ENCODE measurements at regions not wholly inside any gene's neighbourhood (a gene's known extent, or its start where the extent isn't known, plus 50 kb on each side); places are given as distances from the start of the nearest gene placed in this dataset.

DNA sequence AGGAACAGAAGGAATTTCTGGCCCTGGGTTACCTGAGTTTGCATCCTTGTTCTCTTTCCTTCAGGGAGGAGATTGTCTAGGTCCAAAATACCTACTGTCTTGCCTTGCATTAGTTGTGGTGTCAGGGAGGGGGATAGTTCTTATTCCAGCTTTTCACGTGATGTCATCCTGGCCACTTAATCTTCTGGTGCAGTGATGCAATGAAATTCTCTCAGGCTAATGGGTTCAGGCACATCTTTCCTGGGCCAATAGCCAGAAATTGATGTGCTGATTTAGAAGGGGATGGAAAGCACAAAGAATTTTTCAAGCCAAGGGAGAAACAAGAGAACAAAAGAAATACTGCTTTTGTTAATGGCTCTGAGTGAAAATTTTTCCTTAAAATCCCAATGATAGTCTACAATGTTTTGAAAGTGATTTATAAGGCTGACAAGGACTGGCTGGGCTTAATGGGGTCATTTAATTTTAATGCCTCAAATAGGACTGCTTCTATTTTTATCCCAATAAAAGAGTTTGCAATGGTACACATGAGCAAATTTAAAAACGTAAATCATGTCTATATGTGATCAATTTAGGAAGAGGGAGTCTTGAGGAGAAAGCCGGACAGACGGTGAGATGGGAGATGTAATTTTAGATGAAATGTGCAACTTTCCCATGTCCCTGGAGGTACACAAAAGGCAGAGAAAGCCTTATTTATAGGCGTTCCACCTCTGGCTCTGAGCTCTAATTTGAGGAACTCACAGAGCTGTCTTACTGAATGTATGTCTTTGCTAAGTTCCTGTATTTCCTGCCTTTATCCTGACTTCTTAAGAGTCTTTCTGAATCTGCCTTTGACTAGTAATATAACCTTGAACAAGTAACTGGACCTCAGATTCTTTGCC, 89.3 kb upstream of the SV2C start:
- Mint-ChIP-seq H3K4me3 (no peak overlapping the region), H3K9me3 (peaks cover 4 to 13% (median 10%) of the 10 kb centered on the region in 7 donors), H3K27ac (no peak overlapping the region), H3K36me3 (no peaks in the 10 kb centered on the region), H3K27me3 (ENCODE audit: low read depth in 3 of 3) (no peaks in the 10 kb centered on the region), H3K4me1 (peaks cover 8% of the 10 kb centered on the region)
- TF ChIP-seq, protein P1, sequence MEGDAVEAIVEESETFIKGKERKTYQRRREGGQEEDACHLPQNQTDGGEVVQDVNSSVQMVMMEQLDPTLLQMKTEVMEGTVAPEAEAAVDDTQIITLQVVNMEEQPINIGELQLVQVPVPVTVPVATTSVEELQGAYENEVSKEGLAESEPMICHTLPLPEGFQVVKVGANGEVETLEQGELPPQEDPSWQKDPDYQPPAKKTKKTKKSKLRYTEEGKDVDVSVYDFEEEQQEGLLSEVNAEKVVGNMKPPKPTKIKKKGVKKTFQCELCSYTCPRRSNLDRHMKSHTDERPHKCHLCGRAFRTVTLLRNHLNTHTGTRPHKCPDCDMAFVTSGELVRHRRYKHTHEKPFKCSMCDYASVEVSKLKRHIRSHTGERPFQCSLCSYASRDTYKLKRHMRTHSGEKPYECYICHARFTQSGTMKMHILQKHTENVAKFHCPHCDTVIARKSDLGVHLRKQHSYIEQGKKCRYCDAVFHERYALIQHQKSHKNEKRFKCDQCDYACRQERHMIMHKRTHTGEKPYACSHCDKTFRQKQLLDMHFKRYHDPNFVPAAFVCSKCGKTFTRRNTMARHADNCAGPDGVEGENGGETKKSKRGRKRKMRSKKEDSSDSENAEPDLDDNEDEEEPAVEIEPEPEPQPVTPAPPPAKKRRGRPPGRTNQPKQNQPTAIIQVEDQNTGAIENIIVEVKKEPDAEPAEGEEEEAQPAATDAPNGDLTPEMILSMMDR (IDR thresholded peaks at IDR 0.05), result no peak
- no peak overlapping the region for H3K9ac ChIP-seq (ENCODE audit: insufficient read depth, low read length, poor library complexity, severe bottlenecking)
- no peaks in the 10 kb centered on the region for H3K79me2 ChIP-seq (ENCODE audit: insufficient read depth, low read length)
- no peaks in the 10 kb centered on the region for H3K36me3 ChIP-seq (replicated peaks in 1 of 2; ENCODE audit: control insufficient read depth in 1 of 2, insufficient read depth in 2 of 2, low read length in 2 of 2)
- no peak overlapping the region for H3K27ac ChIP-seq (ENCODE audit: low read depth in 1 of 2, low read length in 2 of 2)
- intact Hi-C loops (cut with micrococcal nuclease), result no loop called here
- DNase-seq, result no peak
- no peak overlapping the region for H3K4me3 ChIP-seq (replicated peaks in 1 of 3; ENCODE audit: low read depth in 2 of 3, low read length in 3 of 3)
- 100% methylated on average over 1 of the region's 5 CpGs for WGBS (ENCODE audit: insufficient coverage)
- no peaks in the 10 kb centered on the region for H3K27me3 ChIP-seq (ENCODE audit: control insufficient read depth in 2 of 2, insufficient read depth in 2 of 2, low read length in 2 of 2)
- H3K4me1 ChIP-seq (ENCODE audit: control insufficient read depth in 1 of 2, insufficient read depth in 2 of 2, low read length in 2 of 2), result no peaks in the 10 kb centered on the region
- no peak overlapping the region for H3K4me2 ChIP-seq (replicated peaks; ENCODE audit: extremely low read depth, low read length, poor library complexity, severe bottlenecking)
- no peaks in the 10 kb centered on the region for H4K20me1 ChIP-seq (ENCODE audit: insufficient read depth, low read length)
- peaks cover 0 to 6% of the 10 kb centered on the region in 2 donors for H3K9me3 ChIP-seq (replicated peaks in 1 of 2; ENCODE audit: control insufficient read depth in 1 of 2, insufficient read depth in 1 of 2, low read length in 2 of 2)
- H2AFZ ChIP-seq (ENCODE audit: insufficient read depth, low read depth, low read length, poor library complexity, severe bottlenecking), result no peak overlapping the region

DNA sequence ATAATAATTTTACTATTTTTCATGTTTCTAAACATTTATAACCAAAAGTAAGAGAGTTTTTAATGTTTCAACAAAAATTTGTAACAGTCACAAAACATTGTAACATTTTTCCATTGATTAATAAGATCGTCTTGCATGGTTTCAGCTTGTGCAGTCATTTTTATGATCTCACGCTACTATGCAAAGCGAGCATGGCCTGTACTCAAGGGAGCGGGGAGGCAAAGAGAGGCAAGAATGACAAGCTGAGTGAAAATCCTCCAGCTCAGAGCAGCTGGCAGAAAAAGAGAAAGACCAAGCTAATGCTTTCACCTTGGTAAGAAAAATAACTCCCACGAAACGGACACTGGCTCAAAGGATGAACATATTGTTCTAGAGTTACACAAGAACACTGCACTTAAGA, 90.0 kb upstream of the SV2C start:
- H3K4me2 ChIP-seq (replicated peaks; ENCODE audit: extremely low read depth, low read length, poor library complexity, severe bottlenecking), result no peak overlapping the region
- no peak overlapping the region for H3K9ac ChIP-seq (ENCODE audit: insufficient read depth, low read length, poor library complexity, severe bottlenecking)
- H3K27me3 Mint-ChIP-seq (ENCODE audit: low read depth in 3 of 3), result no peaks in the 10 kb centered on the region
- no peaks in the 10 kb centered on the region for H3K79me2 ChIP-seq (ENCODE audit: insufficient read depth, low read length)
- no peak overlapping the region for H3K27ac ChIP-seq (ENCODE audit: low read depth in 1 of 2, low read length in 2 of 2)
- no peak for DNase-seq
- H3K27ac Mint-ChIP-seq, result no peak overlapping the region
- H4K20me1 ChIP-seq (ENCODE audit: insufficient read depth, low read length), result no peaks in the 10 kb centered on the region
- 97% methylated on average over 3 of the region's 6 CpGs for WGBS (ENCODE audit: insufficient coverage)
- no peak overlapping the region for H3K4me3 Mint-ChIP-seq
- no peaks in the 10 kb centered on the region for H3K4me1 ChIP-seq (ENCODE audit: control insufficient read depth in 1 of 2, insufficient read depth in 2 of 2, low read length in 2 of 2)
- no peak overlapping the region for H3K4me3 ChIP-seq (replicated peaks in 1 of 3; ENCODE audit: low read depth in 2 of 3, low read length in 3 of 3)
- intact Hi-C loops (cut with micrococcal nuclease), result no loop called here
- no peaks in the 10 kb centered on the region for H3K36me3 ChIP-seq (replicated peaks in 1 of 2; ENCODE audit: control insufficient read depth in 1 of 2, insufficient read depth in 2 of 2, low read length in 2 of 2)
- peaks cover 2 to 8% (median 5%) of the 10 kb centered on the region in 7 donors for H3K9me3 Mint-ChIP-seq
- H3K36me3 Mint-ChIP-seq, result no peaks in the 10 kb centered on the region
- peaks cover 0 to under 1% of the 10 kb centered on the region in 2 donors for H3K9me3 ChIP-seq (replicated peaks in 1 of 2; ENCODE audit: control insufficient read depth in 1 of 2, insufficient read depth in 1 of 2, low read length in 2 of 2)
- H2AFZ ChIP-seq (ENCODE audit: insufficient read depth, low read depth, low read length, poor library complexity, severe bottlenecking), result no peak overlapping the region
- TF ChIP-seq, protein P1 (IDR thresholded peaks at IDR 0.05), result no peak
- H3K4me1 Mint-ChIP-seq, result peaks cover 8% of the 10 kb centered on the region
- H3K27me3 ChIP-seq (ENCODE audit: control insufficient read depth in 2 of 2, insufficient read depth in 2 of 2, low read length in 2 of 2), result no peaks in the 10 kb centered on the region
